Stimulated activated CD8-positive, alpha-beta memory T cell treated with anti-CD3 and anti-CD28 coated beads, Interleukin-15, amount 100 ng/mL, for 48 hours (primary cell): ENCODE measurements at regions not wholly inside any gene's neighbourhood (a gene's known extent, or its start where the extent isn't known, plus 50 kb on each side); places are given as distances from the start of the nearest gene placed in this dataset.

ENCODE experiments used
- DNase-seq, 2 donors: peaks; one replicate each; pipeline ENCODE4 v3.0.0-alpha.2; 2020; ENCODE audit warnings: low read depth in 2 of 2

GRCh38 chr12:65556676-65557437, 267.4 kb upstream of the HMGA2 start:
- peak; percentile 40 to 51 for DNase-seq

- no peak for DNase-seq
Measured at GRCh38 chr12:65557438-65558181, 266.7 kb upstream of the HMGA2 start.

GRCh38 chr12:65560286-65560685, 264.0 kb upstream of the HMGA2 start:
- DNase-seq = no peak

- DNase-seq = no peak
Measured at GRCh38 chr12:65561798-65562382, 262.4 kb upstream of the HMGA2 start.

GRCh38 chr12:65565601-65566560, 258.4 kb upstream of the HMGA2 start:
- no peak for DNase-seq

- DNase-seq = no peak
Measured at GRCh38 chr12:65566751-65567150, 257.5 kb upstream of the HMGA2 start.

- no peak for DNase-seq
Measured at GRCh38 chr12:65567820-65568219, 256.5 kb upstream of the HMGA2 start.

- DNase-seq = no peak
Measured at GRCh38 chr12:65568517-65568916, 255.8 kb upstream of the HMGA2 start.

GRCh38 chr12:65570451-65571130, 253.7 kb upstream of the HMGA2 start:
- DNase-seq = no peak

- DNase-seq = no peak
Measured at GRCh38 chr12:65574867-65575266, 249.4 kb upstream of the HMGA2 start.

GRCh38 chr12:65584016-65584415, 240.3 kb upstream of the HMGA2 start:
- no peak for DNase-seq

- no peak for DNase-seq
Measured at GRCh38 chr12:65585648-65586602, 238.4 kb upstream of the HMGA2 start.

- DNase-seq = no peak
Measured at GRCh38 chr12:65586796-65587195, 237.5 kb upstream of the HMGA2 start.

- no peak for DNase-seq
Measured at GRCh38 chr12:65590318-65590717, 234.0 kb upstream of the HMGA2 start.

- no peak for DNase-seq
Measured at GRCh38 chr12:65592416-65592815, 231.9 kb upstream of the HMGA2 start.

- DNase-seq = no peak
Measured at GRCh38 chr12:65593239-65593701, 231.0 kb upstream of the HMGA2 start.

- no peak for DNase-seq
Measured at GRCh38 chr12:65594409-65594808, 229.9 kb upstream of the HMGA2 start.

GRCh38 chr12:65595016-65595560, 229.2 kb upstream of the HMGA2 start:
- DNase-seq = no peak

GRCh38 chr12:65596514-65597091, 227.7 kb upstream of the HMGA2 start:
- DNase-seq = no peak
